ENCODE measurements at regions not wholly inside any gene's neighbourhood (a gene's known extent, or its start where the extent isn't known, plus 50 kb on each side); places are given as distances from the start of the nearest gene placed in this dataset.

DNA sequence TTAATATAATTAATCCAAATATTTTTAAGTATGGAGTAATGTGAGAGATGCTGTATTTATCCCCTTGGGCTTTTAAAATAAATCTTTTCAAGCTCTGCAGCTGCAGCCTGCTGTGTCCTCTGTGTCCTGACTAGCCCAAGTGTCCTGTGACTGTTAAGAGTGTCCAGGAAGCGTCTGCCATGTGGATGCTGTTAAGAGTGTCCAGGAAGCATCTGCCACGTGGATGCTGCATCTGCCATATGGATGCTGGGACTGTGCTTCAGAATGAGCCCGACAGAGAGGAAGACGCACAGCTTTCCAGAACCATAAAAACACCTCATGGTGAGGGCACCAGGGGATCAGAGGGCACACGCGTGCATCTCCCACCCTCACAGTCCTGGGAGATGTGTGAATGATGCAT, 307.2 kb downstream of the ADGRD1 start:
- H3K4me1 Mint-ChIP-seq (ENCODE audit: low read depth): no peaks in the 10 kb centered on the region

DNA sequence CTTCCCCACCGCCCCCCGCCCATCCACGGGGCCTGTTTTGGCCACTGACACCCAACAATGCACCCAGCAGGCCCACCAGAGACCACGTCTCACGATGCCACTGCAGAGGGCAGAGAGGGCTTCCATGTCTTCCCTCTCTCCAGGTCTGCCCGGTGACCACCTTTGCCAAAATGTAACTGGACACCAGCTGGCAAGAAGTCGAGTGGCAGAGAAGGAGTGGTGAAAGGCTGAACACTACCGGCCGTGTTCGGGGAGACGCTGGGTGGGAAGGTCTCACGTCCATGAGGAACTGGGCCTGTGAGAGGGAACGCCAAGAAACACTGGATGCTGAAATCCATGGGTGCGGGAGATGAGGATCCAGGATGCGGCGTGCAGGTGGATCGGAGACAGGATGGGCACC, 308.2 kb downstream of the ADGRD1 start:
- peaks cover 54% of the 10 kb centered on the region for H3K9me3 Mint-ChIP-seq
- H3K4me3 Mint-ChIP-seq: no peak overlapping the region
- H3K27ac Mint-ChIP-seq: no peak overlapping the region
- peaks cover 2% of the 10 kb centered on the region for H3K27me3 Mint-ChIP-seq (ENCODE audit: insufficient read depth)
- no peak for DNase-seq
- TF ChIP-seq, protein P1, sequence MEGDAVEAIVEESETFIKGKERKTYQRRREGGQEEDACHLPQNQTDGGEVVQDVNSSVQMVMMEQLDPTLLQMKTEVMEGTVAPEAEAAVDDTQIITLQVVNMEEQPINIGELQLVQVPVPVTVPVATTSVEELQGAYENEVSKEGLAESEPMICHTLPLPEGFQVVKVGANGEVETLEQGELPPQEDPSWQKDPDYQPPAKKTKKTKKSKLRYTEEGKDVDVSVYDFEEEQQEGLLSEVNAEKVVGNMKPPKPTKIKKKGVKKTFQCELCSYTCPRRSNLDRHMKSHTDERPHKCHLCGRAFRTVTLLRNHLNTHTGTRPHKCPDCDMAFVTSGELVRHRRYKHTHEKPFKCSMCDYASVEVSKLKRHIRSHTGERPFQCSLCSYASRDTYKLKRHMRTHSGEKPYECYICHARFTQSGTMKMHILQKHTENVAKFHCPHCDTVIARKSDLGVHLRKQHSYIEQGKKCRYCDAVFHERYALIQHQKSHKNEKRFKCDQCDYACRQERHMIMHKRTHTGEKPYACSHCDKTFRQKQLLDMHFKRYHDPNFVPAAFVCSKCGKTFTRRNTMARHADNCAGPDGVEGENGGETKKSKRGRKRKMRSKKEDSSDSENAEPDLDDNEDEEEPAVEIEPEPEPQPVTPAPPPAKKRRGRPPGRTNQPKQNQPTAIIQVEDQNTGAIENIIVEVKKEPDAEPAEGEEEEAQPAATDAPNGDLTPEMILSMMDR (IDR thresholded peaks at IDR 0.05): no peak
- no peaks in the 10 kb centered on the region for H3K4me1 Mint-ChIP-seq (ENCODE audit: low read depth)
- H3K36me3 Mint-ChIP-seq (ENCODE audit: low read depth): peaks cover 5% of the 10 kb centered on the region; the same call in 1 of the 2 replicates

More for the DNA sequence above, 307.2 kb downstream of the ADGRD1 start:
- Mint-ChIP-seq H3K27me3 (ENCODE audit: insufficient read depth) (peaks cover 2% of the 10 kb centered on the region; the same call in 1 of the 2 replicates), H3K4me3 (no peak overlapping the region), H3K36me3 (ENCODE audit: low read depth) (peaks cover 4% of the 10 kb centered on the region; the same call in 1 of the 2 replicates), H3K9me3 (peaks cover 63% of the 10 kb centered on the region), H3K27ac (no peak overlapping the region)
- TF ChIP-seq, protein P1 (IDR thresholded peaks at IDR 0.05): no peak
- no peak for DNase-seq

DNA sequence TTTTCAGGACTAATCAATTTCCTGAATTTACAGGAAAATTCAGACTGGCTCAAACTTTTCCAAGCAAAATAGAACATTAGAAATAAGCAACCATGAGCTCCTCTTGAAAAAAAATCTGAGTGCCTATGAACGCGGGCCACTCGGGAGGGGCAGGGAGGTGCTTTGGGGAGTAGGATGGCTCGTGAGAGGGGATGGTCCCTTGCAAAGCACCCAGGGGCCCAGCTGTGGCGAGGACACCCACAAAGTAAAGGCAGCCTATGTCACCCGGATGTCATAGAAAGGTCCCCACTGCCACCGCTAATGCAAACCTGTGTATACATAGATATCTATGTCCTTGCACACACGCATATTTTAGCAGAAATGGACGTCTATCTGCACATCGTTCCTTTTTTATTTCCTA, 309.9 kb downstream of the ADGRD1 start:
- no peak for DNase-seq
- Mint-ChIP-seq H3K9me3 (peaks cover 55% of the 10 kb centered on the region), H3K27ac (no peak overlapping the region), H3K27me3 (ENCODE audit: insufficient read depth) (peaks cover 2% of the 10 kb centered on the region), H3K36me3 (ENCODE audit: low read depth) (peaks cover 9% of the 10 kb centered on the region), H3K4me1 (ENCODE audit: low read depth) (no peaks in the 10 kb centered on the region), H3K4me3 (no peak overlapping the region)
- TF ChIP-seq, protein P1 (IDR thresholded peaks at IDR 0.05): no peak

DNA sequence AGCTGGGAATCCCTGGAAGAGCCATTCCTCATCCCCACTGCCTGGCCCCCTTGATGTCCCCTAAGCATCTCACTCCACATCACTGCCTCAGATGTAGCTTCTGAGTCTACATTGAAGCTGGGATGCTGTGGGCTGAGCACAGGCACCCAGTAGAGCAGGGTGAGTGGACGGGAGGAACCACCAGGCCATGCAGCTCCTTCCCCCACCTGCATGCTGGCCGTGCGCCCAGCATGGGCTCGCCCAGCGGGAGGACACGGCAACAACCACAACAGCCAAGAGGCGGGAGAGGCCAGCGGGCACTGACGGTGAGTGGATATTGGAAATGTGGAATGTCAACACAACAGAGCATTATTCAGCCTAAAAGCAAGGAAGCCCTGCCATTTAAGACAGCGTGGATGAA, 310.9 kb downstream of the ADGRD1 start:
- Mint-ChIP-seq H3K36me3 (ENCODE audit: low read depth) (peaks cover 9% of the 10 kb centered on the region), H3K4me3 (no peak overlapping the region), H3K27ac (no peak overlapping the region), H3K9me3 (peaks cover 54% of the 10 kb centered on the region), H3K27me3 (ENCODE audit: insufficient read depth) (peaks cover 2% of the 10 kb centered on the region), H3K4me1 (ENCODE audit: low read depth) (no peaks in the 10 kb centered on the region)
- TF ChIP-seq, protein P1 (IDR thresholded peaks at IDR 0.05): no peak
- no peak for DNase-seq

DNA sequence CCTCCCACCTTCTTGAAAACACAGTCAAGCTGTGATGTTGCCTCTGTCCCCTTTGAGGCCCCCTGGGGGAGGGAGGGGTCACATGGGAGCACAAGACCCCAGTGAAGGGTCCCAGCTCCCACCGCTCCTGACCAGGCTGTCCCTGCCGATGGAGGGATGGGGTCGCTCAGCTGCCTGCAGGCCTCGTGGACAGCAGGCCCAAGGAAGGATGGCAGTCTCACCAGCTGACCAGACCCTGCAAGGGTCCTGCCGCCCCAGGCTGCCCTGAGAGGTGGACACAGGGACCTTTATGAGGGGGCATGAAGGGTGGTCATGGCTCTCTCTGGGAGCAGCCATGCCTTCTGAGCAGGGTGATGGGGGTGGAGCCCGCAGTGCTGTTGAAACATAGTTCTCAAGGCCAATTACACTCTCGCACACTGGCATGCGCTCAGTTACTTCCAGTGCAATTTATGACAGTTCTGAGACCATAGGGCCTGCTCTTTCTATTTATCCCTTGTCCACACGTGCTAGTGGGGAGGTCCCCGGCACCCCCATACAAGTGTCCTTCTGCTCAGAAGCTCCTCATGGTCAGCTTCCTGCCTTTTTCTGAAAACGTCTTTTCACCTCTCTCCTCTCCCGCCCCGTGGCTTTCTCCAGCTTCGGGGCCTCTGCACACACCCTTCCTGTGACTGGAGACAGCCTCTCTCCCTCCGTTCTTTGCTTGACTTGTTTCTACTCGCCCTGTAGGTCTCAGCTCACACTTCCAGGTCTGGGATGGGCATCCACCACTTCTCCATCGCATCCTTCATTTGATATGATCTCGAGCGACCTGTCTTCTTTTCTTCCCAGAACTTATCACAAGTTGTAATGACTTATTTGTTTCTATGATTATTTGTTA, 313.1 kb downstream of the ADGRD1 start:
- H3K27ac Mint-ChIP-seq: no peak overlapping the region
- no peak for DNase-seq
- peaks cover 55% of the 10 kb centered on the region for H3K9me3 Mint-ChIP-seq
- H3K4me1 Mint-ChIP-seq (ENCODE audit: low read depth): no peaks in the 10 kb centered on the region
- TF ChIP-seq, protein P1 (IDR thresholded peaks at IDR 0.05): no peak
- H3K27me3 Mint-ChIP-seq (ENCODE audit: insufficient read depth): no peaks in the 10 kb centered on the region; the same call in none of the 2 replicates
- H3K36me3 Mint-ChIP-seq (ENCODE audit: low read depth): peaks cover 9% of the 10 kb centered on the region
- no peak overlapping the region for H3K4me3 Mint-ChIP-seq
